ENCODE measurements at regions not wholly inside any gene's neighbourhood (a gene's known extent, or its start where the extent isn't known, plus 50 kb on each side); places are given as distances from the start of the nearest gene placed in this dataset.

GRCh38 chr15:24899367-24899766, 55.4 kb upstream of the SNRPN start:
- TF ChIP-seq EZH2phosphoT487 (IDR thresholded peaks at IDR 0.05; ENCODE audit: low read depth, severe bottlenecking, unreplicated experiment), result no peak
- no peak for TF ChIP-seq CTCF (IDR thresholded peaks at IDR 0.05; ENCODE audit: poor library complexity)
